Astrocyte (in vitro differentiated cells and primary cell): ENCODE measurements at regions not wholly inside any gene's neighbourhood (a gene's known extent, or its start where the extent isn't known, plus 50 kb on each side); places are given as distances from the start of the nearest gene placed in this dataset.

Source experiments
- CTCF ChIP-seq: IDR thresholded peaks from 2 replicates; pipeline ENCODE4 v1.5.1; 2011; ENCODE audit warnings: low read depth, mild to moderate bottlenecking, inconsistent platforms, low read length, moderate library complexity; ENCODE audit not compliant: insufficient read depth
- EZH2 ChIP-seq: IDR thresholded peaks from 2 replicates; pipeline ENCODE4 v1.6.1; 2012; ENCODE audit warnings: mild to moderate bottlenecking, low read length, inconsistent platforms; ENCODE audit not compliant: insufficient read depth

GRCh38 chr9:103700195-103700962, 393.7 kb upstream of the SMC2 start:
- TF ChIP-seq CTCF (no peak), EZH2 (no peak)
